HG03097 (cell line): ENCODE measurements at regions not wholly inside any gene's neighbourhood (a gene's known extent, or its start where the extent isn't known, plus 50 kb on each side); places are given as distances from the start of the nearest gene placed in this dataset.

Source experiments
- ATAC-seq: cut with Tn5 transposase; IDR thresholded peaks from one replicate; pipeline ENCODE4 v1.9.1; 2021; ENCODE audit not compliant: unreplicated experiment, low FRiP score

DNA sequence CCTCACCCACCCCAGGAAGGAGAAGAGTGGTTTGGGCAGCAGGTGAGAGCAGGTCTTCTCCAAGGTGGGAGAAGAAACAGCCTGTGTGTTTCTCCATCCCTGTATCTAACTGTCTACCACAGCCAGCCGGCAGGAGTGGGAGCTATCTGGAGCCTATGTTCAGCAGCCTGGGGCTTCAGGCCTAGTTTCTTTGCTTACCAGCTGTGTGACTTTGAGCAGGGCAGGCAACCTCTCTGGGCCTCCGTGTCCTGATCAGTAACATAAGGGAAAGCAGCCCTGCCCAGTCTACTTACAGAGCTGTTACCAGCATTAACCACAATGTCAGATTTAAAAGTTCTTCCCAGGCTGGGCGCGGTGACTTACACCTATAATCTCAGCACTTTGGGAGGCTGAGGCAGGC, 450.7 kb upstream of the ZMIZ1 start:
- no peak for ATAC-seq

DNA sequence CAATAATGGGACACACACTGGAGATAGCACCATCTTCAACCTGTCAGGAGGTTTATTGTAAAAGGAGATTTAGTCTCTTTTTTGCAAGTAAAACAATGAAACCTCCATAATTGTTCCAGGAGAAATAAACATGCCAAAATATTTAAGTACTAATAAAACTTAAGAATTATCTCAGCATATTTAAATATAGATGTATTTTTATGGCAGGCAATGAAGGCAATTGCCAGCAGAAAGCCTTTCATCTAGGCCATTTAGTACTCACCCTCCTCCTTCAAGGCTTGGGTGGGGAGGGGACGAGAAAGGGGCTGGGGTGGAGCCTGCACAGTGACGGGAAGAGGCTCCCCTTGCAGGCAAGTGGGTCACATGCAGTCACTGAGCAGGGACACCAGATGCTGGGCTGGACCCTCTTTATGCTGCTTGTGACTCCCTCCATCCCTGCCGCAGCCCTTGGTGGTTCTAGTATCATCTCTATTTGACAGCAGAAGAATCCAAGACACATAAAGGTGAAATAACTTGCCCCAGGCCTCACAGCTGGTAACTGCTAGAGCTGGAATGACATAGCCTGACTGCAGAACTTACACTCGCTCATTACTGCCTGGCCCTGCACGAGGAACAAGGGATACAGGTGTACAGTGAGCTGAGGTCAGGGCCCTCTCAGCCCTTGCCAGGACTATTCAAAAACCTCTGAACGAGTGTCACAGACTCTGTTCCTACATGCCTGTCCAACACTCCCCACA, 449.5 kb upstream of the ZMIZ1 start:
- ATAC-seq: no peak

DNA sequence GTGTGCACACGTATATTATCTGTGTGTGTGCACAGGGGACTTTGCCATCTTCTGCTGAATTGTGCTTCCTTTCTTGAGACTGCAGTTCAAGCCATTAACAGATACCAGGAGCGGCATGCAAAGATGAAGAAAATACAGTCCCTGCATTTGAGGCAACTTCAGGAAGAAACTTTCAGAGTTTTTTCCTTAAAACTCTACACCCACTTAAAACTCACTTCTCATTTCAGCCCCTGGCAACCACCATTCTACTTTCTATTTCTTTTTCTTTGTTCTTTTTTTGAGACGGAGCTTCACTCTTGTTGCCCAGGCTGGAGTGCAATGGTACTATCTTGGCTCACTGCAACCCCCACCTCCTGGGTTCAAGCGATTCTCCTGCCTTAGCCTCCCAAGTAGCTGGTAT, 448.9 kb upstream of the ZMIZ1 start:
- no peak for ATAC-seq

DNA sequence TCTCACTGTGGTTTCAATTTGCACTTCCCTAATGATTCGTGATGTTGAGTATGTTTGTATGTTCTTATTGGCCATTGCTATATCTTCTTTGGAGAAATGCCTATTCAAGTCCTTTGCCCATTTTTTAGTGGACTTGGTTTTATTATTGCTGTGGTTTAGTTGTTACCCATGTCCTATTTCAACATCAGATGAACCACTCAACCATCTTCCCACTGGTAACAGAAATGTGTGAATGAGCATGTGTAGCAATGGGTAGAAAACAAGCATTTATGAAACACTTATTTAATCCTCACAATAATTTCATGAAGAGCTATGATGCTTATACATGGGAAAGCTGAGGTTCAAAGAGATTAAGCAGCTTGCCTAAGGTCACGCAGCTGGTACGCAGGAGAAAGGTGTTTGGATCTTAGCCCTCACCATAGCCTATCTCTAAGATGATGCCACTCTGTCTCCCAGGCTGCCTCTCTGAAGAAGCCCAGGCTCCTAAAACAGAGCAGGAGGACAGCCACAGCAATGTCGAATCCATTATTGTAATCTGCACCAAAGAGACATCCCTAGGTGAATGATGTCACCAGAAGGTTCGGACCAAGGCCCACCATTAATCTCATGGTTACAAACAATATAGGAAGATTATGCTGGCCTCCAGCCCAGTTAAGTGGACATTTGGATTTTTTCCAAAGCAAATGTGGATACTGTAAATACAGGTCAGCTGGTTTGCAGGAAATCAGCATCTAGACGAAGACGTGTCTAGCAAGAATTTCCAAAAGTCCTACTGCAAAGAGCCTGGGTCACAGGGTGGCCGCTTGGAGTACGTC, 447.6 kb upstream of the ZMIZ1 start:
- ATAC-seq: no peak

DNA sequence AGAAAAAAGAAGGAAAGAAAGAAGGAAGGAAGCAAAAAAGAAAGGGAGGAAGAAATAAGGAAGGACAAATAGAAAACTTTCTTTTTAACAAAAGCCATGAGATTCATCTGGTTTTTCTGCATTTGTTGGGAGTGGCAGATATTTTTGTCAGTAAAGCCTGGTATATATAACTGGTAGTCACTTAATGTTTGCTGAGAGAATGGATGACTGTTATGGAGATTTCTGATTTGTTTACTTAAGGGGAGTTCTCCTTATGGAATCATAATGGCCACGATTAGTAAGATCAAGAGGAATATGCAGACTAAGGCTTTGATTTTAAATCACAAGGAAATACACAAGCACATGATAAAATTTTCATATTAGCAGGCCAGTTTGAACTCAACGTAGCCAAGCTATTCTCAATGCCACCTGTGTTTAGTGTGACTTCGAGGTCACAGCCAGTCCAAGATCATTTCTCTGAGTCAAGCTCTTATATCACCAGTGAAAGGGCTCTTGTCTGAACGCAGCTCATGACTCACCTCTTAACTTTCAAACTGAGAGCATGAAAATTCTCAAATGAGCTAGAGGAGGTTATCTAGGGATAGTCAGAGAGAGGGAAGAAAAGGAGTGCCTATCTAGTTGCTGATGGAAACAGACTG, 445.1 kb upstream of the ZMIZ1 start:
- ATAC-seq: no peak

DNA sequence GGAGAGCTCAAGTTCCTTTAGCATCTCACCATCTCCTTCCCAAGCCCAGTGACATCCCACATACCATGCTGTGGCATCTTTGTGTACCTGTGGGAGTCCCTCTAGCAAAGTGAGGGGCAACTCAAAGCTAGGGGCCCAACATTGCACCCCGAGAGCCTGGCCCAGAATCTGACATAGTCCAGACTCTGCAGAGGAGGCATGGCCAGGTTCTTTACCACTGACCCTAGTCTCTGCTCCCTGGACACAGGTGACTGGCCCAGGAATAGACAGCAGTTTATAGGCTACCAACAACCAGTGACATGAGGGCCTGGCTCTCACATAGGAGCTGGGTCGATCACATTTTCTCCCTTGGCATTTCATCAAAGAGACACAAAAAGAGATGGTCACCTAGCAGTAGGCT, 444.0 kb upstream of the ZMIZ1 start:
- ATAC-seq: no peak

DNA sequence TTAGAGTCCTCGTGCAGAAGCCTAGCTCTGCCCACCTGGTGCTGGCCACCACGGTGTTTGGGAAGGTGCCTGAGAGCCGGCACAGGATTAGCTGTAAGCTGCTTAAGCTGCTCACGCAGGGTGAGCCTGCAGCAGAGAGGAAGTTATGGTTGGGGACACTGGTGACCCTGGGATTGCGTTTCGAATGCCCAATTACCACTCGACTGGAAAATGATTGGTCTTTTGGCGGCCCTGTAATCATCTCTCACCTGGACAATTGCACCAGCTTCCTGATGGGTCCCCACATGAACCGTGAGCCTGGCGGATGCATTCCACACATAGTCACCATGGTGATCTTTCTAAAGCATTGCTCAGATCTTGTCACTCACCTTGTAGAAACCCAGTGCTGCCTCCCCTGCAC, 442.3 kb upstream of the ZMIZ1 start:
- ATAC-seq: no peak

DNA sequence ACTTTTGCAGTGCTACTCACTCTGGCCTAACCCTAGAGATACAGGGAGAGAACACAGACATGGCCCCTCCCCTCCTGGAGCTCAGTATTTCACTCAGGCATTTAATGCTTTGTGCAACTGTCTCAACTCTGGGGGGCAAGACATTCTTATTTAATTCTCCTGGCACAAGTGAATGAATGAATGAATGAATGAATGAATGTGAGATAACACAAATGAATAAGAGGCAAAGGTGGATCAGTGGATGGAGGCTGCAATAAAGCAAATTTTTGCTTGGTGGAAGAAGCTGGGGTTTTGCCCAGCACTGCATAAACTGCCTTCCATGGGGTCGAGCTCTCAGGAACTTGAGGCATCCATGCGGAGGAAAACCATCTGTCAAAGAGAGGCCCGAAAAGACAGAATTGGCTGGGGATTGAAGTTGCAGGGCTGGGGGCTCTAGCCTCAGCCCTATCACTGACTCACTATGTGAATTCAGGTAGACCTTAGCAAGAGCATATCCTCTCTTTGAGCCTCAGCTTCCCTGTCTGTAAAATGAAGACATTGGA, 441.4 kb upstream of the ZMIZ1 start:
- ATAC-seq: no peak

DNA sequence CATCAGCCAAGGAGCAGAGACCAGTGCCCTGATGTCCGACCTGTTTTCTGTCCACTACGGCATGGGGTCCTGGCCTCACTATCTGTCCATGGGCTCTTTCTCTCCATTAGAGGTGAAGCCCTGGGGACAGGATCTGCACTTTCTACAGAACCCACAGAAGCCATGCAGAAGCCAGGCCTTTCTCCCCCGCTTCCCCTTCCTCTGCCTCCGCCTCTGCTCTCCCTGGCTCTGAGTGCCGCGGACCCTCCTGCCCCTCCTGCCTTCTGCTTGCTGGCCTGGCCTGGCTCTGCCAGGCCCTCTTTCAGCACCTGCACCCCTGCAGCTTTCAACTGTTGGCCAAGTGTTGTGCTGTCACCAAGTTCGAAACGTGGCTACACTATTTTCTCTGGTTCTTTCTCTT, 439.8 kb upstream of the ZMIZ1 start:
- no peak for ATAC-seq

DNA sequence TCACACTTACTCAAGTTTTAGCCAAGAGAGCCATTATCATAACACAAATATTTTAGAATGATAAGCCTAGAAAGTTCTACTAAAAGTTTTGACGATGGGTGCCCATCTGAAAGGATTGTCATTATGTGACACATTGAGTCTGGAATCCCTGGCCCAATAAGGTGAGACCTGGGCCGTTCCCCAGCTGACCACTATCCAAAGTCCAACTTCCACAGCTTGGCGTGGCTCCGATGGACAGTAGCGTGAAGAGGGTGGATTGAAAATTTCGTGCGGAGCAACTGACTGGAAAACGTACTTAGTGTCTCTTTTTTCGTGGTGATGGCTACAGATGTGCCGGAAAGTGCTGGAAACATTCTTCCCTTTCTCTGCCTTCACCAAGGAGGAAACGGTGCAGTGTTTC, 439.0 kb upstream of the ZMIZ1 start:
- ATAC-seq: no peak

DNA sequence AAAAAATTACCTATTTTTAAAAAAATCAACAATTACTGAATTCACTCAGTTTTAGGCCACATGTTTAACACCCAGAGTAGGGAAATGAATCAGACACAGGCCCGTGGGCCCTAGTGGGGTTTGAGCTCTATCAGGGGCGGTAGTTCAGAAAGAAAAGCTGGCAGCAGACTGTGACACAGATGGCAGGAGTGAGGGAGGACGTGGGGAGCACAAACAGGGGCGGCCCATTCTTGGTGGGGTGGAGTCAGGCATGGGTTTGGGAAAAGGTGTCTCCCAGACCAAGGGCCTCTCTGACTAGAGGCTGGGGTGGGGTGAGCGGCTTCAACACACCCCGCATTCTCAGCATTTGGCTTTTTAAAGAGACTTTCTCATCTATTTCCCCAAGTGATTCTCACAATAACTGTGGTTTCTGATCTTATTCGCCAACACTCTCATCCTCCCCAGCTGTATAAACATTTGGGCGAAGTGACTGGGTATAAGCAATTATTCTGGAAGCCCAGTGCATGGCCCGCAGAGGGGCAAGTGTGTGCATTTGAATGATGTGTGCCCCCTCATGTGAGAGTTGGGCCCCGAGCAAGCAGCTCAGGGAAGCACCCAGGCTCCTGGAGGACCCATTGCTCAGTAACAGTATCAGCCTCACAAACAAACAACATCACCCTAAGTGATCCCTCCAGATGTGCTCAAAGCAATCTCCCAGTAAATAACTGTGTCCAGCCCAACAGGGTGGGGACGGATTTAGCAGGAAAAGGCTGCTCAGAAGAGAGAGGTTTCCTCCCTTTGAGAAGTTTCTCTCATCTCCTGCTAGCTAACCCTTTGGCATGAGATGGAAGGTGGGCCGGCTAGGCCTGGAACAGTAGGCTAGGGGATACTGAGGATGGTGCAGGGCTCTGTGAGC, 437.6 kb upstream of the ZMIZ1 start:
- no peak for ATAC-seq

DNA sequence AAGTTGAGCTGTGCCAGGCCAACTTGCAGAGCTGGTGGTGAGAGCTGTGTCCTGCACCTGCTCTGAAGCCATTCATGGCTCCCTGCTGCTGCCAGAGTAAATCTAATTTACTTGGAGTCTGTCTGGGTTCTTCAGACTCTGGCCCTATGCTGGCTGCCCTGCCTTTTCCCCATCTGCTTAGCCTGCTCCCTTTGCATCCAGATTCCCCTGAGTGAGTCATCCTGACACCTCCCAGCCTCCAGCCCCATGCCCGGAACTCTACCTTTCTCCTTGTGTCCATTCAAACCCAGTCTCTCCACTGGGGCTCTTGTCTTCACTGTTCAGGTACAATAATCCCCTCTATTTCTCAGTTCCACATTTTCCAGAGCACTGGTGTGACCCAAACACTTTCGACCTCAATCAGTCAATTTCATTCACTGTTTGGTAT, 434.4 kb upstream of the ZMIZ1 start:
- no peak for ATAC-seq

DNA sequence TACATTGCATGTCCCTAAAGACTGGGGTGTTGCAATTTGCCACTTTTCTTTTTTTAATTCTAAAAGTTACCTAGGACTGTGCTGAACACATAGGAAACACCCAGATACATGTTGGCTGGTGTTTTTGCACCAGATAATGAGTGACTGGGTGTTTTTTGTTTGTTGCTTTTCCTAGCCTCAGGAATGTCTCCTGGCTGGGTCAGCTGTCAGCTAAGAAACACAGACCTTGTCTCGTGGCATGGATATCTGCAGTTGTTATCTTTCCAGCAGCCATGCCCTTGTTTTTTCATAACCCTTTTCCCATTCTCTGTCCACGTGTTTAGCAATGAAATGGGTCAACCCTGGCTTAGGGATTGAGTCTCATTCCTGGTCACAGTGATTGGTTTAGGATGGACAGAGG, 433.9 kb upstream of the ZMIZ1 start:
- no peak for ATAC-seq

DNA sequence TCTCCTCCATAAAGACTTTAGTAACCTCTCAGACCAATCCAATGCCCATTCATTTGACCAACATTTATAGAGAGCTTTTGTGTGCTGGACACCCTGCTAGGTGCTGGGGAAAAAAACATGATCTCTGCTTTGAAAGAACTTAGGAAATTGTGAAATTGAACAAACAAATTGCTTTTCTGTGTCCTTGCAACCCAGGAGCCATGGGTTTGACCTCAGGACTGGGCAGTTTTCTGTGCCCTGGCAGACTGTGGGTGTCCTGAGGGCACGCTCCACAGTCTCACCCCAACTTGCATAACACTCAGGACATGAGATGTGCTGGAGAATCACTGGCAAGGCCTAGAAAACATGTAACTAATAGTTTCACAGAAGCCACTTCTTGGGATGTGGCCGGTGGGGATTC, 429.1 kb upstream of the ZMIZ1 start:
- no peak for ATAC-seq

DNA sequence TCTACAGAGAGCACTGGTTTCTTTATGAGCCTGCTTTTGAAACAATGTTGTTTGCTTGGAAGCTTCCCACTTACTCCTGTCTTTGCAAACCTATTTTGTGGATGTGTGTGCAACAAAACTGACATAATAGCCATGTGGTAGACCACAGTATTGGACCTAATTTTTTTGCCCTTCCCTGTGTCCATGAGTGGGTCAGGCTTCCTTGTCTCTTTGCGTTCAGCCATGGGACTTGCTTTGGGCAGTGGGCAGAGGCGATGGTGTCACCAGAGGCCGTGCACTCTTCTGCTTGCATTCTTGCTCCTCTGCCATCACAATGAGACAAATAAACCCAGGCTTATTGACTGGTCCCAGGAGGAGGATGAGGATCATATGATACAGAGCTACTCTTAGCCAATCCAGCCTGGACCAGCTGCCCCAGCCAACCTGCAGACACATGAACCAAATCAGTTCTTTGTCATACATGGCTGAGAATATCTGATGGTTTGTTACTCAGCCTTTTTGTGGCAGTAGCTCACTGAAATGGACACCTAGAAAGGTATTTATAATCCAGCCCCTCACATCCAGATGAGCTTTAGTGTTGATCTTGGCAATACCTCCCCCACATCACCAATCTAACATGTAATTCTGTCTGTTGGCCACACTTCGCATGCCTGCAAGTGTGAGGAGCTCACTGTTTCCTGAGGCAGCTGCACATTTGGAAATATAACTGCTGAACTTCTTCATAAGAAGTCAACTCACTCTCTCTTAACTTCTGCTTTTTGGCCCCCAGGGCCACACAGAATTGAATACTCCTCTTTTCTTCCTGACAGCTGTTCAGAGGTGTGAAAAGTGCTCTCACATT, 427.8 kb upstream of the ZMIZ1 start:
- no peak for ATAC-seq

DNA sequence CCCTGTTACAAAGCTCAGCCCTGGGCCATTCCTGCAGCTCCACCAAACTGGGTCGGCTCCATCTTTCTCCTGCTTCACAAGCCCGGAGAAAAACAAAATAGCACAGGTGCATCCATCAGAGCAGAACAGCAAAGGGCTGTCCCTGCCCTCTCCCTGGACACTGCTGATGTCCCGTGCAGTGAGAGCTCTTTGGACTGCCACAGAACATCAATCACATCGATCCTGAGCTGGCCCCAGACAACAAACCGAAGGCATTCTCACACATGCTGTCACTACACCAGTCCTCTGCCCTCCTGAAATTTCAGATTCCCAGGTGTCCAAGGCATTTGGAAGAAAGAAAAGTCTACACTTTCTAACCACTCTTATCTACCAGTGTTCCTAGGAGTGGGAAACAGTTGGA, 427.1 kb upstream of the ZMIZ1 start:
- ATAC-seq: no peak

DNA sequence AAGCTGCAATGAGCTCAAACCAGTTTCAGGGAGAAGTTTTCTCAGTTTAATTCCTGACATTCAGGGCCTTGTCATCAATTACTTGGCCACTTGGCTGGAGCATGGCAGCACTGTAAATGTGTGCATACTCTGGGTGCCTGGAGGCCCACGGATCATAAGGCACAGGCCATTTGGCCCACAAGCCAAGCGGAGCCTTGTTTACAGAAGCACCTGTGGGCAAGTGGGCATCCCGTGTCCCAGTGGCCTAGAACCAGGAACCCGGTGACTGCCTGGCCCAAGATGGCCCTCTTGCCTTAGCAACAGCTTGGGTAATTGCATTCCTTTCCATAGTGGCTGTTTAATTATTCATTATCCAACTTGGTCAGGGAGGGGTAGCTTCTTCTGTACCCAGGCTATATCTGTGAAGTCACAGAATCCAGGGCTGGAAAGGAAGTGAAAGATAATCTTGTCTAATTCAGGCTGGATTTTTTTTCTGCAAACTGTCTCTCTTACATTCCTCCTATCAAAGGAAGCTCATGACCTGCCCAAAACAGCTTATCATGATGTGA, 426.4 kb upstream of the ZMIZ1 start:
- ATAC-seq: no peak

DNA sequence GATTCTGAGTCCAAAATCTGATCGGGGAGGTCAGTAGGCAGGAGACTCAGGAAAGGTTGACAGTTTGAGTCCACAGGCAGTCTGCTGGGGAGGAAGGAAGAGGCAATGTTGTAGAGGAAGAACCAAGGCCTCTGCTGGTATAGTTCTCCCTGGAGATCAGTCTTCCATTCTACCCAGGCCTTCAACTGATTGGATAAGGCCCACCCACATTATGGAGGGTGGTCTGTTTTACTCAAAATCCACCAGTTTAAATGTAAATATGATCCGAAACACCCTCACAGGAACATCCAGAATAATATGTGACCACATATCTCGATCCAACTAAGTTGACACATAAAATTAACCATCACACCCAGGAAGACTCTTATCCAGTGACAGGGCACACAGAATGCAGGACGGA, 425.3 kb upstream of the ZMIZ1 start:
- no peak for ATAC-seq

DNA sequence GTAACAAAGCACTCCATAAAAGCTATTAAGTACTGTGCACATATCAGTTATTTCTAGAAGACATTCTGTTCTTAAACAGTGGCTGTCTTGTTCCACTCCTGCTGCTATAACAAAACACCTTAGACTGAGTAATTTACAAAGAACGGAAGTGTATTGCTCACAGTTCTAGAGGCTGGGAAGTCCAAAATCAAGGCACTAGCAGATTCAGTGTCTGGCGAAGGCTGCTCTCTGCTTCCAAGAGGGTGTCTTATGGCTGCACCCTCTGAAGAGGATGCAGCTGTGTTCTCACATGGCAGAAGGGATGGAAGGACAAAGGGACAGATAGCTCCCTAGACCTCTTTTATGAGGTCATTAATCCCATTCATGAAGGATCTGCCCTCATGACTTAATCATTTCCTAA, 424.2 kb upstream of the ZMIZ1 start:
- ATAC-seq: no peak
